Testis (tissue), 2 donors: ENCODE measurements at regions not wholly inside any gene's neighbourhood (a gene's known extent, or its start where the extent isn't known, plus 50 kb on each side); places are given as distances from the start of the nearest gene placed in this dataset.

Experiments
- DNase-seq: peaks from one replicate; pipeline ENCODE4 v3.0.0-alpha.2; 2019
- H3K27ac ChIP-seq, 2 donors: fragments of 200-600 bp; sonication (generic); one replicate each; pipeline ENCODE4 v1.5.1; 2019
- H3K27me3 ChIP-seq: fragments of 200-600 bp; sonication (generic); one replicate; pipeline ENCODE4 v1.5.1; 2019
- H3K36me3 ChIP-seq: fragments of 200-600 bp; sonication (generic); one replicate; pipeline ENCODE4 v1.5.1; 2017; ENCODE audit warnings: low read depth; ENCODE audit errors: missing control alignments
- H3K4me1 ChIP-seq: fragments of 200-600 bp; sonication (generic); one replicate; pipeline ENCODE4 v1.5.1; 2019
- H3K4me3 ChIP-seq, 2 donors: fragments of 200-600 bp; sonication (generic); one replicate each; pipeline ENCODE4 v1.5.1; 2017 to 2019
- H3K9me3 ChIP-seq: fragments of 200-600 bp; sonication (generic); one replicate; pipeline ENCODE4 v1.5.1; 2017
- POLR2A ChIP-seq: fragments of 450-650 bp; IDR thresholded peaks from one replicate; pipeline ENCODE4 v1.6.1; 2017; ENCODE audit warnings: antibody characterized with exemption, mild to moderate bottlenecking, moderate library complexity
- WGBS, 2 donors: methylation state at CpG; one replicate each; pipeline ENCODE4 v1.1.5; 2018; 5-methylcytosine and 5-hydroxymethylcytosine counted together
- intact Hi-C: fragments of 100-400 bp; cut with DNase I; formaldehyde crosslinking; loops from one replicate; pipeline ENCODE4 v1.15.1; 2023; ENCODE audit warnings: low total_unique reads
- TF ChIP-seq, protein P1 (sequence below), 3 experiments: fragments of 450-650 bp in 2 of 3; fragments of 200-600 bp in 1 of 3; sonication (generic) in 1 of 3; IDR thresholded peaks; one replicate each; pipeline ENCODE4 v1.5.1; 2016 to 2019; ENCODE audit warnings: antibody characterized with exemption in 3 of 3, mild to moderate bottlenecking in 2 of 3, moderate library complexity in 1 of 3

DNA sequence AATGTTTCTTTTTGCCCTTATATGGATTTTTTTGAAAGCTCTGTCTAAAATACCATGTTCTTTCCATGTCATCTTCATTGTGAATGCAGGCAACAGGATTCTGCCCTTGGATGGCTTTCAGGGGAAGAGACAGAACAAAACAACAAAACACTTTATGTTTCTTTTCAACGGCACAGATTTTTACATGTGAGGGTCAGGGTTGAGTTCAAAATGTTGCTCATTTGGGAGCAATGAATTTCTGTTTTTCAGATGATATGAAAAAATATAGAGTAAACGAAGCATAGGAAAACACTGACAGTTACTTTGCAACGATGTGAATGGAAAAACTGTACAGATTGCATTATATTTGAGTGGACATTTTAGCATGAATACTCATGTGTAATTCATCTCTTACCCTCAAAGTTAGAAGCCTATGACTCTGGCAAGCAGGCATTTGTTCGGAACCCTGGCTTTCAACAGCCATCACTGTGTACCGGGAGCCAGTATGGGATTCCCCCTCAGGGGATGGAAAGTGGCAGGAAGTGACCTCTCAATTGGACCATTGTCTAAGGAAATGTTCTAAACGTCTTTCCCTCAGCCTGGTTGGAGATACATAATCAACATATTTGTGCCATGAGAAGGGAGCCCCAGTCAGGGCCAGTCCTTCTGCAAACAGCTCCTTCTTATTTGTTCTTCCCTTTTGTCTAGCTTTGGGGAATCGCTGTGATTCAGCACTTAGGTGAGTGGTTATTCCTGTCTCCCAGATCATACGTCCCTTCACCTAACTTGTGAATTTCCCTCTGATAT lies 153.9 kb upstream of the MEF2C start:
- H3K27ac ChIP-seq, result peak overlapping the region in 1 of 2 donors; percentile 17
- H3K4me3 ChIP-seq, result no peak overlapping the region
- no peaks in the 10 kb centered on the region for H3K9me3 ChIP-seq
- DNase-seq, result no peak
- TF ChIP-seq, protein P1, sequence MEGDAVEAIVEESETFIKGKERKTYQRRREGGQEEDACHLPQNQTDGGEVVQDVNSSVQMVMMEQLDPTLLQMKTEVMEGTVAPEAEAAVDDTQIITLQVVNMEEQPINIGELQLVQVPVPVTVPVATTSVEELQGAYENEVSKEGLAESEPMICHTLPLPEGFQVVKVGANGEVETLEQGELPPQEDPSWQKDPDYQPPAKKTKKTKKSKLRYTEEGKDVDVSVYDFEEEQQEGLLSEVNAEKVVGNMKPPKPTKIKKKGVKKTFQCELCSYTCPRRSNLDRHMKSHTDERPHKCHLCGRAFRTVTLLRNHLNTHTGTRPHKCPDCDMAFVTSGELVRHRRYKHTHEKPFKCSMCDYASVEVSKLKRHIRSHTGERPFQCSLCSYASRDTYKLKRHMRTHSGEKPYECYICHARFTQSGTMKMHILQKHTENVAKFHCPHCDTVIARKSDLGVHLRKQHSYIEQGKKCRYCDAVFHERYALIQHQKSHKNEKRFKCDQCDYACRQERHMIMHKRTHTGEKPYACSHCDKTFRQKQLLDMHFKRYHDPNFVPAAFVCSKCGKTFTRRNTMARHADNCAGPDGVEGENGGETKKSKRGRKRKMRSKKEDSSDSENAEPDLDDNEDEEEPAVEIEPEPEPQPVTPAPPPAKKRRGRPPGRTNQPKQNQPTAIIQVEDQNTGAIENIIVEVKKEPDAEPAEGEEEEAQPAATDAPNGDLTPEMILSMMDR (IDR thresholded peaks at IDR 0.05), result no peak
- TF ChIP-seq POLR2A, result no peak
- no peaks in the 10 kb centered on the region for H3K36me3 ChIP-seq
- intact Hi-C loops, result no loop called here
- 39 to 59% methylated on average over 8 of the region's 8 CpGs for WGBS, 2 donors
- no peaks in the 10 kb centered on the region for H3K27me3 ChIP-seq
- H3K4me1 ChIP-seq, result no peaks in the 10 kb centered on the region

DNA sequence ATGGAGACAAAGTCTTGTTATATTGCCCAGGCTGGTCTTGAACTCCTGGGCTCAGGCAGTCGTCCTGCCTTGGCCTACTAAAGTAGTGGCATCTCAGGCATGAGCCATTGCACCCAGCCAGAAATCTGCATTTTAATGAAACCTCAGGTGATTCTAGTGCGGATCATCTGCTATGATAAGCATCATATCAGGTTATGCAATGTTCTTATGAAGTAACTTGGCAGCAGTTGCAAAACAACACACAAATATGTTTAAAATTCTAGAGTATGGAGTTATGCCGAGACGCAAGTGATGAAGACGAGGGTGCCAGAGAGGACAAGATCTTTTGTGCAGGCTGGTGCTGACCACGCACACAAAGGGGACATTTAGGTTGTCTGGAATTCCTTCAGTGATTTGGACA lies 153.2 kb upstream of the MEF2C start:
- DNase-seq, result no peak
- intact Hi-C loops, result no loop called here
- no peak for TF ChIP-seq POLR2A
- TF ChIP-seq, protein P1 (IDR thresholded peaks at IDR 0.05), result no peak
- H3K9me3 ChIP-seq, result no peaks in the 10 kb centered on the region
- H3K27ac ChIP-seq, result peak overlapping the region in 1 of 2 donors; percentile 17
- H3K4me1 ChIP-seq, result no peaks in the 10 kb centered on the region
- H3K27me3 ChIP-seq, result no peaks in the 10 kb centered on the region
- 54 to 70% methylated on average over 4 to 6 of the region's 6 CpGs for WGBS, 2 donors
- no peaks in the 10 kb centered on the region for H3K36me3 ChIP-seq
- H3K4me3 ChIP-seq, result no peak overlapping the region

DNA sequence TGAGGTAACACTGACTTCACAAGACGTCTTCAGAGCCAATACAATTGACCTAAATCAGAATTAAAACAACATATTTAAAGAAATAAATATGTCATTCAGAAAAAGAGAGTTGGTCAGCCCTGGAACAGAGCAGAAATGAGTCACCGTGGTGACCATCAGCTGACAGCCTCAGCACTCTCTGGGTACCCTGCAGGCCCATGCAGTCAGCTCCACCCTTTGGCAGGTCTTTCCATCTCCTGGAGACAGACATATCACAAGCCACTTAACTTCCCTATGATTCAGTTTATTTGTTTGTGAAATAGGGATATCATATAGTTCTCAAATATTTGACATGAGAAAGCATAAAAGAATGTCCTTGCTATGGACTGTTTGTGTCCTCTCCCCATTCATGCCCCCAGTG lies 151.6 kb upstream of the MEF2C start:
- 90 to 91% methylated on average over 2 of the region's 2 CpGs for WGBS, 2 donors
- Histone ChIP-seq H3K4me1 (no peaks in the 10 kb centered on the region), H3K36me3 (no peaks in the 10 kb centered on the region), H3K27ac (no peak overlapping the region), H3K9me3 (no peaks in the 10 kb centered on the region), H3K4me3 (no peak overlapping the region), H3K27me3 (no peaks in the 10 kb centered on the region)
- DNase-seq, result no peak
- TF ChIP-seq, protein P1 (IDR thresholded peaks at IDR 0.05), result no peak
- no peak for TF ChIP-seq POLR2A
- intact Hi-C loops, result no loop called here

DNA sequence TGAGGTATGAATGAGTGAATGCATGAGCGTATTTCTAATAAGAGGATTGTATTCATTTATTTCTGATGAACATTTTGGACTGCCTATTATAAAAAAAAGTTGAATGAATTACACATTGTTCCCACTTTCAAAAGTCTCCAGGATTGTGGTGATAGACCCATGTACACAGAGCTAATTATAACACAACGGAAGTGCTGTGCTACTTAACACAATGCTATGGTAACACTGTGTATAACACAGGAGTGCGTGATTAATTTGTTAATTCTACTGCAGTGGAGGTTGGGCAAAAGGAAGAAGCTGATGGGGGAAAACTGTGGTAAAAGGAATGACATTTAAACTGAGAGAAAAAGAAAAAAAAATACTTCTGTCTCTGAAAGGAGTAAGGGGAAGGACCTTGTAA lies 147.8 kb upstream of the MEF2C start:
- no peaks in the 10 kb centered on the region for H3K4me1 ChIP-seq
- no peak for TF ChIP-seq POLR2A
- TF ChIP-seq, protein P1 (IDR thresholded peaks at IDR 0.05), result no peak
- no peaks in the 10 kb centered on the region for H3K27me3 ChIP-seq
- H3K9me3 ChIP-seq, result no peaks in the 10 kb centered on the region
- 78 to 84% methylated on average over 3 of the region's 3 CpGs for whole genome bisulfite sequencing, 2 donors
- DNase-seq, result no peak
- no peaks in the 10 kb centered on the region for H3K36me3 ChIP-seq
- intact Hi-C loops, result no loop called here
- no peak overlapping the region for H3K27ac ChIP-seq
- H3K4me3 ChIP-seq, result no peak overlapping the region
